Panc1 (cell line): ENCODE measurements at regions not wholly inside any gene's neighbourhood (a gene's known extent, or its start where the extent isn't known, plus 50 kb on each side); places are given as distances from the start of the nearest gene placed in this dataset.

Experiments
- ATAC-seq: fragments of 200-7000 bp; cut with Tn5 transposase; 2 replicates; pipeline ENCODE4 v1.9.1; 2020; ENCODE audit warnings: mild to moderate bottlenecking, moderate library complexity
- BruUV-seq: library from RNA; stranded (reverse); fragments of 400-500 nt; replicated peaks from 2 replicates; lab custom pipeline; 2021; lab: Mats Ljungman, UMichigan
- CTCF ChIA-PET: fragments of 300-600 bp; sonication (Branson Sonifier 250); formaldehyde crosslinking; loops from one replicate; lab custom pipeline; 2022; ENCODE audit warnings: antibody characterized with exemption; lab: Charles Lee
- POLR2A ChIA-PET: fragments of 300-600 bp; sonication (Branson Sonifier 250); formaldehyde crosslinking; loops from one replicate; lab custom pipeline; 2022; ENCODE audit warnings: antibody characterized with exemption; lab: Charles Lee
- DNase-seq: peaks from one replicate; pipeline ENCODE4 v3.0.0-alpha.2; 2010; ENCODE audit warnings: low read depth, low spot score
- H3K27ac ChIP-seq: 2 replicates; pipeline ENCODE4 v1.5.1; 2011; ENCODE audit warnings: mild to moderate bottlenecking, low read length, inconsistent platforms
- H3K27me3 ChIP-seq: fragments of 200-500 bp; sonication (Bioruptor generic); 2 replicates; pipeline ENCODE4 v1.6.0; 2014; ENCODE audit warnings: low read length, inconsistent platforms; ENCODE audit not compliant: control insufficient read depth, insufficient read depth
- H3K36me3 ChIP-seq: fragments of 200-500 bp; sonication (Bioruptor generic); 2 replicates; pipeline ENCODE4 v1.5.1; 2014; ENCODE audit warnings: inconsistent platforms, mild to moderate bottlenecking, low read length, moderate library complexity; ENCODE audit not compliant: control insufficient read depth, insufficient read depth
- H3K4me1 ChIP-seq: 2 replicates; pipeline ENCODE4 v1.5.1; 2011; ENCODE audit warnings: inconsistent platforms, mild to moderate bottlenecking, low read length, moderate library complexity; ENCODE audit not compliant: control insufficient read depth, insufficient read depth
- H3K4me3 ChIP-seq, 2 experiments: 2 replicates each; pipeline ENCODE4 v1.5.1; 2011 to 2012; ENCODE audit warnings: low read depth in 2 of 2, low read length in 2 of 2, mild to moderate bottlenecking in 2 of 2, inconsistent platforms in 1 of 2, moderate library complexity in 1 of 2
- H3K9me3 ChIP-seq: fragments of 200-500 bp; sonication (Bioruptor generic); 2 replicates; pipeline ENCODE4 v1.5.1; 2014; ENCODE audit warnings: low read depth, mild to moderate bottlenecking, inconsistent platforms, low read length, moderate library complexity; ENCODE audit not compliant: control insufficient read depth, insufficient read depth
- CTCF ChIP-seq: fragments of 450-650 bp; IDR thresholded peaks from 2 replicates; pipeline ENCODE4 v1.5.1; 2017; ENCODE audit warnings: mild to moderate bottlenecking
- POLR2AphosphoS5 ChIP-seq: IDR thresholded peaks from 2 replicates; pipeline ENCODE4 v1.6.1; 2012; ENCODE audit warnings: mild to moderate bottlenecking, low read depth, low read length, moderate library complexity
- REST ChIP-seq, 2 experiments: IDR thresholded peaks; 2 replicates each; pipeline ENCODE4 v1.6.1; 2011 to 2012; ENCODE audit warnings: low read depth in 2 of 2, control low read depth in 1 of 2, low read length in 1 of 2, mild to moderate bottlenecking in 1 of 2, moderate library complexity in 1 of 2; ENCODE audit not compliant: insufficient read depth in 1 of 2
- SIN3A ChIP-seq: IDR thresholded peaks from 2 replicates; pipeline ENCODE4 v1.6.1; 2012; ENCODE audit warnings: low read depth, mild to moderate bottlenecking, low read length, moderate library complexity, borderline replicate concordance; ENCODE audit not compliant: insufficient read depth
- TCF7L2 ChIP-seq: IDR thresholded peaks from 2 replicates; pipeline ENCODE4 v1.6.1; 2011; ENCODE audit warnings: mild to moderate bottlenecking, low read depth, low read length, inconsistent platforms
- in situ Hi-C: cut with HindIII; loops from 2 replicates; pipeline ENCODE4 v1.10.0; 2016; ENCODE audit warnings: low sequenced_read_pairs, low pct_unique_long_range_greater_than_20kb
- intact Hi-C: fragments of 100-400 bp; cut with micrococcal nuclease; formaldehyde crosslinking; loops from one replicate; pipeline ENCODE4 v1.10.0; 2022; ENCODE audit not compliant: unreplicated experiment

- CTCF ChIA-PET = no interaction called here
- intact Hi-C loops = no loop called here
- Histone ChIP-seq H3K4me1 (no peaks in the 10 kb centered on the region), H3K9me3 (no peaks in the 10 kb centered on the region), H3K27me3 (no peaks in the 10 kb centered on the region; the same call in 1 of the 2 replicates), H3K27ac (no peak overlapping the region), H3K36me3 (no peaks in the 10 kb centered on the region), H3K4me3 (peak overlapping the region; percentile 3 to 22; a peak in 3 of 4 replicates)
- TF ChIP-seq REST (IDR thresholded peaks at IDR 0.05; ENCODE audit: insufficient read depth in 1 of 2, low read depth in 2 of 2, low read length in 1 of 2) = no peak
- no peak for TF ChIP-seq CTCF
- TF ChIP-seq POLR2AphosphoS5 = no peak
- TF ChIP-seq TCF7L2 = no peak
- no peak for TF ChIP-seq SIN3A
- POLR2A ChIA-PET = no interaction called here
- ATAC-seq = no peak
- no TSS peak for BruUV-seq
- in situ Hi-C loops = no loop called here
- DNase-seq = no peak
These were observed 121.5 kb downstream of the RMI1 start for GRCh38 chr9:84101964-84102632.

GRCh38 chr9:84103651-84104377 is 123.2 kb downstream of the RMI1 start:
- Histone ChIP-seq H3K27me3 (no peaks in the 10 kb centered on the region; the same call in 1 of the 2 replicates), H3K27ac (no peak overlapping the region), H3K4me3 (no peak overlapping the region), H3K4me1 (no peaks in the 10 kb centered on the region), H3K36me3 (no peaks in the 10 kb centered on the region), H3K9me3 (no peaks in the 10 kb centered on the region)
- POLR2A ChIA-PET = no interaction called here
- CTCF ChIA-PET = no interaction called here
- DNase-seq = no peak
- no peak for ATAC-seq
- intact Hi-C loops = no loop called here
- in situ Hi-C loops = no loop called here
- TF ChIP-seq REST (IDR thresholded peaks at IDR 0.05; ENCODE audit: insufficient read depth in 1 of 2, low read depth in 2 of 2, low read length in 1 of 2) = no peak
- no peak for TF ChIP-seq TCF7L2
- TF ChIP-seq CTCF = no peak
- TF ChIP-seq SIN3A = no peak
- no peak for TF ChIP-seq POLR2AphosphoS5
- BruUV-seq = no TSS peak
